ENCODE measurements at regions not wholly inside any gene's neighbourhood (a gene's known extent, or its start where the extent isn't known, plus 50 kb on each side); places are given as distances from the start of the nearest gene placed in this dataset.

GRCh38 chr10:130558746-130559546, 422.8 kb downstream of the GLRX3 start:
- DNase-seq (ENCODE audit: low read depth): no peak

- DNase-seq (ENCODE audit: low read depth): no peak
These were observed 423.3 kb downstream of the GLRX3 start for GRCh38 chr10:130559547-130559880.

- no peak for DNase-seq (ENCODE audit: low read depth)
These were observed 423.9 kb downstream of the GLRX3 start for GRCh38 chr10:130560116-130560515.

GRCh38 chr10:130560573-130560972, 424.4 kb downstream of the GLRX3 start:
- DNase-seq (ENCODE audit: low read depth): no peak

GRCh38 chr10:130561681-130562080, 425.5 kb downstream of the GLRX3 start:
- no peak for DNase-seq (ENCODE audit: low read depth)

GRCh38 chr10:130567011-130567410, 430.8 kb downstream of the GLRX3 start:
- DNase-seq (ENCODE audit: low read depth): no peak

- DNase-seq (ENCODE audit: low read depth): no peak
These were observed 431.2 kb downstream of the GLRX3 start for GRCh38 chr10:130567436-130567835.

GRCh38 chr10:130568246-130568645, 432.1 kb downstream of the GLRX3 start:
- no peak for DNase-seq (ENCODE audit: low read depth)

- DNase-seq (ENCODE audit: low read depth): no peak
These were observed 433.9 kb downstream of the GLRX3 start for GRCh38 chr10:130570074-130570473.

GRCh38 chr10:130571674-130572073, 435.5 kb downstream of the GLRX3 start:
- DNase-seq (ENCODE audit: low read depth): no peak

GRCh38 chr10:130573446-130573845, 437.3 kb downstream of the GLRX3 start:
- no peak for DNase-seq (ENCODE audit: low read depth)

- DNase-seq (ENCODE audit: low read depth): no peak
These were observed 439.6 kb downstream of the GLRX3 start for GRCh38 chr10:130575756-130576285.

- DNase-seq (ENCODE audit: low read depth): no peak
These were observed 440.2 kb downstream of the GLRX3 start for GRCh38 chr10:130576427-130576826.

- no peak for DNase-seq (ENCODE audit: low read depth)
These were observed 440.8 kb downstream of the GLRX3 start for GRCh38 chr10:130577039-130577438.

- DNase-seq (ENCODE audit: low read depth): no peak
These were observed 442.5 kb downstream of the GLRX3 start for GRCh38 chr10:130578532-130579289.

GRCh38 chr10:130579913-130580312, 443.7 kb downstream of the GLRX3 start:
- no peak for DNase-seq (ENCODE audit: low read depth)

- DNase-seq (ENCODE audit: low read depth): no peak
These were observed 444.8 kb downstream of the GLRX3 start for GRCh38 chr10:130580975-130581374.

GRCh38 chr10:130587718-130588117, 451.5 kb downstream of the GLRX3 start:
- DNase-seq (ENCODE audit: low read depth): no peak

- DNase-seq (ENCODE audit: low read depth): no peak
These were observed 469.8 kb downstream of the GLRX3 start for GRCh38 chr10:130606001-130606405.

GRCh38 chr10:130607366-130607765, 471.2 kb downstream of the GLRX3 start:
- no peak for DNase-seq (ENCODE audit: low read depth)

GRCh38 chr10:130611239-130611638, 475.0 kb downstream of the GLRX3 start:
- DNase-seq (ENCODE audit: low read depth): no peak

- no peak for DNase-seq (ENCODE audit: low read depth)
These were observed 479.3 kb downstream of the GLRX3 start for GRCh38 chr10:130615457-130615856.

GRCh38 chr10:130617985-130618384, 481.8 kb downstream of the GLRX3 start:
- DNase-seq (ENCODE audit: low read depth): no peak
